HG03575 (cell line): ENCODE measurements at regions not wholly inside any gene's neighbourhood (a gene's known extent, or its start where the extent isn't known, plus 50 kb on each side); places are given as distances from the start of the nearest gene placed in this dataset.
"Not testable (repeated sequence)": the region's sequence is repeated elsewhere in the genome, so short reads cannot be mapped to it uniquely, and the experiment has no call there.

Experiments used
- ATAC-seq: cut with Tn5 transposase; IDR thresholded peaks from one replicate; pipeline ENCODE4 v1.9.1; 2021; ENCODE audit not compliant: unreplicated experiment, insufficient number of reproducible peaks, low FRiP score; ENCODE audit errors: extremely low read depth

DNA sequence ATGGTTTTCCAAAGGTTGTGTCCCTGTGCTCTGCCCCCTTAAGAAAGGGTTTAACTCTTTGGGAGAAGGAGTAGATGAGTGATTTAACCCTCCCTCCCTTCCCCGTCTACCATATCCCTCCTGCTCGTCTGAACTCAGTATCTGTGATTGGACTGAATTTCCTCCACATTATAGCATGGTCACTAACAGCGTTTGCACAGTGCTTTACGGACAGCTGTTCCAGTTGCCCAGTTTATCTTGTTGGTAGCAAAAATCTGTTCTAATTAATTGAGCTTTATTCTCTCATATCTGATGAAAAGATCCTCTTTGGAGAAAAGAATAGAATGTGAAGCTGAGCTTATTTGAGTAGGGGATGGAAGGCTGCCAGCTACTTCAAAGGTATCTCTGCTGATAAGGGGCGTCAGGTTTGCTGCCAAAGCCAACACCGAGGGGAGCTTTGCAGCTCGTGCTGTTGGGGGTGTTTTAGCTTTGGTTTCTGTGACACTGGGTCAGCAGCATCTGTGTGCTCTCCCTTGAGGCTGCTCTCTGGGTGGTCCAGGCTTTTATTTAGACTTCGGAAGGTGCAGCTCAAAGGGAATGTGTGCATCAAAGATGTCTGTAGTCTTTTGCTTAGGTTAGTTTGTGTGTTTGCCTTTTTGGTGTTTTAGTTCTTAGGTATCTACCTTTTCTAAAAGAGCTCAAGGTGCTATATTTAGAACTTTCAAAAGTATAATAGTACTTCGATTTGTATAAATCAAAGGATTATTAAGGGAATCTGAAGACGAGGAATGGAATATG is 118.8 kb upstream of the IKBKE start:
- ATAC-seq: not testable (repeated sequence)

GRCh38 chr1:206356310-206356709 is 114.0 kb upstream of the IKBKE start:
- not testable (repeated sequence) for ATAC-seq

DNA sequence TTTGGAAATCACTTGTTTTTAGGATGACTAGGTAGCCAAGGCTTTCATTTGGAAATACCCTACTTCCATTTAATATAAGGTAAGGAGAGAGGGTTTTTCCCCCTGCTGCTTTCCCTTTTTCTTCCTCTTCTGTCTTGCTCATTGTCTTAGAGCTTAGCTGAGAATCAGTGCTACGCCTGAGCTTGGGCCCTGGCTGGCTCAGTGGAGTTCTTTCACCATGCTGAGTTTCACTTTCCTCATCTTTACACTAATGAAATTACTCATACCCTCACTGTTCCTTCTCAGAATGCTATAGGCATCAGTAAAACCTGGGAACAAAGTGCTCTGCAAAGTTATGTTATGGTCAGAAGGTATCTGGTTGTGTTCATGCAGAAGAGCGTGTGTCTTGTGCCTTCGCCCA is 112.3 kb upstream of the IKBKE start:
- ATAC-seq: not testable (repeated sequence)

GRCh38 chr1:206358771-206359170 is 111.5 kb upstream of the IKBKE start:
- not testable (repeated sequence) for ATAC-seq

DNA sequence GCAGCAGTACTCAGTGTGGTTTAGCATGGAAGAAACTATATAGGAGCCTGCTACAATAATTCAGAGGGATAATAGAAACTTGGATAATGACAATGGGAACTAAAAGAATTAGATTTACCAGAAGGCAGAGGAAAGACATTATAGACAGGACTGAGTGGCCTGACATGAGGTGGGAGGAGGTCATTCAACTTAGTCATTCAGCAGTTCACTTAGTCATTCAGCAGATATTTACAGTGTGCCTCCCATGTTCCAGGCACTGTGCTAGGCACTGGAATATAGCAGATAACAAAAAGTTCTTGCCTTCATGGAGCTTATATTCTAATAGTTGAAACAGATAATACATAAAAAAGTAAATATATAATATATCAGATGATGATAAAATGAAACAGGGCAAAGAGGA is 110.9 kb upstream of the IKBKE start:
- not testable (repeated sequence) for ATAC-seq

GRCh38 chr1:206361978-206362543 is 108.2 kb upstream of the IKBKE start:
- not testable (repeated sequence) for ATAC-seq

DNA sequence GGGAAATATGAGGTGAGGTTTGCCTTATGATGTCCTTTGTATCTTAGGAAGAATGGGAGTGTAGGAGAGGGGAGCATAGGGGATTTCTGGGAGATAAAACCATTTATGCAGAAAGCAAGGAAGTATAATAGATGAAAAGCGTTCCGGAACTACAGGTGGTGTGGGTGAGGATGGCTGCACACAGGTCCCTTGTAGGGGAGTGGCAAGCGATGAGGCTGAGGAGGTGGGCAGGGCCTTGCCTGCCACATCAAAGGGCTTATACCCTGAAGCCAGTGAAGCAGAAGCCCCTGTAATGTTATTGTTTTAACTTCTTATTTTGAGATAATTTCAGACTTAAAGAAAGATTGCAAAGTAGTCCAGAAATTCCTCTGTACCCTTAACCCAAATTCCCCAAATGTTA is 107.3 kb upstream of the IKBKE start:
- not testable (repeated sequence) for ATAC-seq

GRCh38 chr1:206365271-206365670 is 105.0 kb upstream of the IKBKE start:
- ATAC-seq: not testable (repeated sequence)

DNA sequence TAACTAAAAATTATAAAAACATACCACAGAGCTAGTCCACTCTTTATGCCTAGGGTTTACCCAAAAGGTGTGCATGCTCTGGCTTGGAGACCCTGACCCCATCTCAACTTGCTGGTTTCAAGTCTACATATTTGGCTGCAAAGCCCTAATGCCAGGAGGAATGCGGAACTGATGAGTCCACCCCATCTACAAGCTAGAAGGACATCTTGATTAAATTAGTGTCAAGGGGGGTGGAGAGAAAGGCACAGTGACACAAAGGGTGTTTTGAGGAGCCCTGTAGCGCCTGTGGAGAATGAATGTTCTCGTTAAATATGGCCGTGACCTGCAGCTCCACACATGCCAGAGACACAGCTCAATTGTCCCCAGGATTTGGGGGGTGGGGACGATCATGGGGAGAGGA is 104.1 kb upstream of the IKBKE start:
- ATAC-seq: not testable (repeated sequence)

GRCh38 chr1:206366772-206367171 is 103.5 kb upstream of the IKBKE start:
- ATAC-seq: not testable (repeated sequence)

DNA sequence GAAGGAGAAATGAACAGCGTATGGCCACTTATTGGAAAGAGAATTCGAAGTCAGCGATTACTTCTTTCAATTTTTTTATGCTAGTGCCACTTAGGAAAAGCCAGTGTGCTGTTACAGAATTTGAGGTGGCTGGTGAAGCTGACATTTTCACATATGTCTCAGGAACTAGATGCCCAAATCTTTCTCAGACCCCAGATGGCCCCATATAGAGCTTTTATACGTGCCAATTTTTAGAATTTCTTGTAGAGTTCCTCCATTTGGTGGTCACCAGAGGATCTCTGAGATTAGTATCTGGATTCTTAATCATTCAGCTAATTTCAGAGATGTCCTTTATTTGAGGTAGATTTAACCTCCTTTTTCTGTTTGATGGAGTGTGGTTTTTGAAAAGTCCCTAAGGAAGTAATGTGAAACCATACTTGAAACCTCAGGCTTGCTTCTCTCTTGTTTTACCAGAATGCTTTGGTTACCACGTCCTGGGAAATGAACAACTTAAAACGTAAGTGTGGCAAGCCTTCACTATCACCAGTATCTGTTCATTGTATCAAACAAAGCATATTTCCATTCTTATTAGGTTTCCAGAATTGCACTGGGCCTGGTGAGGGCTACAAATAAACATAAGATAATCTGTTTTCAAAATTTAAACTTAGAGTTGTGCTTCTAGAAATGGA is 102.2 kb upstream of the IKBKE start:
- not testable (repeated sequence) for ATAC-seq

GRCh38 chr1:206374725-206375124 is 95.6 kb upstream of the IKBKE start:
- ATAC-seq: not testable (repeated sequence)

DNA sequence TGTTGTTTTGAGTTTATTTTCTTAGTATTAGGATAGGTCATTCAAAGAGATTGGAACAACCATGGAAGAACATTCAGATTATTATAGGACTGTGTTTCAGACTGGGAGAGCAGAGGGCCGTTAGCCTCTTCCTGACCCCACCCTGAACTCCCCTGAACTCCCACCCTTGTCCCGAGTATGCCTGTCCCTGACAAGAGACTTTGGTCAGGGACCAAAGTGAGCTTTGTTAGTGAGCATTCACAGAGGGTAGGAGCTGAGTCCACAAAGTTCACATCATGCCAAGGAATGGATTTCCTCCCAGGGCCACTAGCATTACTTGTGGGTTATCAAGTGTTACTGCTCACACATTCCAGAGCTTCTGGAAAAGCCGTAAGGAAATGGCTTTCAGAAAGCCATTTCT is 94.7 kb upstream of the IKBKE start:
- not testable (repeated sequence) for ATAC-seq

DNA sequence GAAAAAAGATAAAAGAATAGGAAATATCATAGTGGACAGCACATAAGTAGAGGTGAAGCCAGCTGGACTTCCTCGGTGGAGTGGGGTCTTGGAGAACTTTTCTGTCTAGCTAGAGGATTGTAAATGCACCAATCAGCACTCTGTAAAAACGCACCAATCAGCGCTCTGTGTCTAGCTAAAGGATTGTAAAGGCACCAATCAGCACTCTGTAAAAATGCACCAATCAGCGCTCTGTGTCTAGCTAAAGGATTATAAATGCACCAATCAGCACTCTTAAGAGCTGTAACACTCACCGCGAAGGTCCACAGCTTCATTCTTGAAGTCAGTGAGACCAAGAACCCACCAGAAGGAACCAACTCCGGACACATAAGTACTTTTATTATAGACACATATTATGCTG is 91.8 kb upstream of the IKBKE start:
- not testable (repeated sequence) for ATAC-seq

DNA sequence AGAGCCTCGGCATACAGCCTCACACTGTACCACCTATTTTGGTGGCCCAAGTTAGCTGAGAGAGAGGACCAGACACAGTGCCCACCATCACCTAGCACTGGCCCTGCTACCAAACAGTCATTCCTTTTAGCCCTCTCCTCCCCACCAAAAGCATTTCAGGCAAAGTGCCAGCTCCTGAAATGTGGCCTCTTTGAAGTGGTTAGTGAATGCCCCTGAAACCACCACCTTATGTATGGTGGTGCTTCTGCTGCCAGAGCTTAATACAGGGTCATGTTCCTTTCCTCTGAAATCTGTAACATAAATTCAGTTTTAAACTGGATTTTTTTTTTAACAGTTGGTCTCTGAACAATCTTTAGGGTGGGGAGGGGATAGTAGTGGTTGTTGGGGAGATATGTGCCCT is 91.0 kb upstream of the IKBKE start:
- ATAC-seq: not testable (repeated sequence)

- not testable (repeated sequence) for ATAC-seq
Observed at GRCh38 chr1:206380163-206380790, 90.0 kb upstream of the IKBKE start.

- ATAC-seq: not testable (repeated sequence)
Observed at GRCh38 chr1:206380791-206381610, 89.3 kb upstream of the IKBKE start.

DNA sequence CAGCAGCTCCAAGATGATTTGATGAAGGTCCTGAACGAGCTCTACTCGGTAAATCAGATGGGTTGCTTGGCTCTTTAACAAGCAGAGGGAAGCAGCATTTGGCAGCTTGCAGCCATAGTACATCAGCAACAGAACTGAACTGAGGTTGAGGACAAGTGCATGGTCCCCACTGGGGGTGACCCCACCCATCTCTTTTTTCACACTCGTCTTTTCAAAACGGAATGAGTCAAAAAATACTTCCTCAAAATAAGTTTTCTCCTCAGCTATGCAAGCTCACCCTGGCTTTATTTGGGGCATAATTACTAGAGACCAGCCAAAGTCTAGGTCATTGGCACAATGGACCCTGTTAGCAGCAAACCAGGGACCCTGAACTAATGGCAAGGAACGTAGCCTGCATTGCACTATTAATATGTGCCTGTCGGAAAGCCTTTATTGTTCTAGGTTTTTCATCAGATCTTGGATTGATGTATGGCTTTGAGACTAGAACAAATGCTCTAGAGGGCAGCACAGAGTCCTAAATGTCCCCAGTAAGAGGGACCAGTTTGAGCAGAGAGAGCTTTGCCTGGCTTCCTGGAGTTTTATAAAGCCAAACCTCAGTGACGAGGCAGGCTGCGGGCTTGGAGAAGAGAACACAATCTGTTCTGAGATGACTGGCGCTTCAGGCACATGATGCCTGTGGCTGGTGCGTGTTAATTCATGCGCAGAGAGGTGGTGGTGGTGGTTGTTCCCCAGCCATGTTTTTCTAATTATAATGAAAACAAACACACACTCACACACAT is 86.1 kb upstream of the IKBKE start:
- not testable (repeated sequence) for ATAC-seq
